ENCODE measurements at regions not wholly inside any gene's neighbourhood (a gene's known extent, or its start where the extent isn't known, plus 50 kb on each side); places are given as distances from the start of the nearest gene placed in this dataset.

DNA sequence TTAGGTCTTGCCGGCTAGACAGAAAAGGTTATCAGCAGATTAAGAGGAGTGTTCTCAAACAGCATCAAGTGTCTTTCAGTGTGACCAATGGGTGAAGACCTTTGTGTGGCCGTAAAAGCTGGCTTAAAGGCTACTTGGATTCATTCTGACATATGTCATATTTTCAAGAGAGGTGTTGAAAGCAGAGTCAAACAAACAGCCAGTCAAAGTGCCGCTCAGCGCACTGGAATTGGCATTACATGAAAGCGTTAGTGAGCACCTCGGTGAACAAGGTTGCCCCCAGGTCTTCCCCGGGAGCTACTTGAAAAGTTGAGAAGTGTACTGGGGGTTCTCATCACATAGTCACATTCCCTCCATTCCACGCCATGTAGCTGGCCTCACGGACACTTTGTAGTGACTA, 148.9 kb downstream of the SOX3 start:
- POLR2A ChIA-PET: no interaction called here
- Mint-ChIP-seq H3K4me3 (no peak overlapping the region), H3K9me3 (no peaks in the 10 kb centered on the region), H3K27me3 (ENCODE audit: low read depth) (peaks cover 71% of the 10 kb centered on the region), H3K36me3 (0 out of 2 replicates have a peak, but pooled peaks cover 3% of the 10 kb centered on the region), H3K4me1 (peaks cover 31% of the 10 kb centered on the region), H3K27ac (no peak overlapping the region)
- TF ChIP-seq SP1 (CRISPR knock-in tag; conservative IDR thresholded peaks at IDR 0.05) (no peak), NR3C1 (CRISPR knock-in tag; conservative IDR thresholded peaks at IDR 0.05; ENCODE audit: low read depth) (no peak), ZNF532 (CRISPR knock-in tag; IDR thresholded peaks at IDR 0.05; ENCODE audit: borderline replicate concordance) (no peak), E2F5 (CRISPR knock-in tag; IDR thresholded peaks at IDR 0.05) (no peak), E2F1 (CRISPR knock-in tag; IDR thresholded peaks at IDR 0.05) (no peak), OVOL2 (CRISPR knock-in tag; IDR thresholded peaks at IDR 0.05; ENCODE audit: borderline replicate concordance) (no peak), ZNF219 (CRISPR knock-in tag; IDR thresholded peaks at IDR 0.05; ENCODE audit: borderline replicate concordance) (no peak), KAT7 (CRISPR knock-in tag; IDR thresholded peaks at IDR 0.05; ENCODE audit: borderline replicate concordance) (no peak)
- TF ChIP-seq, protein P1, sequence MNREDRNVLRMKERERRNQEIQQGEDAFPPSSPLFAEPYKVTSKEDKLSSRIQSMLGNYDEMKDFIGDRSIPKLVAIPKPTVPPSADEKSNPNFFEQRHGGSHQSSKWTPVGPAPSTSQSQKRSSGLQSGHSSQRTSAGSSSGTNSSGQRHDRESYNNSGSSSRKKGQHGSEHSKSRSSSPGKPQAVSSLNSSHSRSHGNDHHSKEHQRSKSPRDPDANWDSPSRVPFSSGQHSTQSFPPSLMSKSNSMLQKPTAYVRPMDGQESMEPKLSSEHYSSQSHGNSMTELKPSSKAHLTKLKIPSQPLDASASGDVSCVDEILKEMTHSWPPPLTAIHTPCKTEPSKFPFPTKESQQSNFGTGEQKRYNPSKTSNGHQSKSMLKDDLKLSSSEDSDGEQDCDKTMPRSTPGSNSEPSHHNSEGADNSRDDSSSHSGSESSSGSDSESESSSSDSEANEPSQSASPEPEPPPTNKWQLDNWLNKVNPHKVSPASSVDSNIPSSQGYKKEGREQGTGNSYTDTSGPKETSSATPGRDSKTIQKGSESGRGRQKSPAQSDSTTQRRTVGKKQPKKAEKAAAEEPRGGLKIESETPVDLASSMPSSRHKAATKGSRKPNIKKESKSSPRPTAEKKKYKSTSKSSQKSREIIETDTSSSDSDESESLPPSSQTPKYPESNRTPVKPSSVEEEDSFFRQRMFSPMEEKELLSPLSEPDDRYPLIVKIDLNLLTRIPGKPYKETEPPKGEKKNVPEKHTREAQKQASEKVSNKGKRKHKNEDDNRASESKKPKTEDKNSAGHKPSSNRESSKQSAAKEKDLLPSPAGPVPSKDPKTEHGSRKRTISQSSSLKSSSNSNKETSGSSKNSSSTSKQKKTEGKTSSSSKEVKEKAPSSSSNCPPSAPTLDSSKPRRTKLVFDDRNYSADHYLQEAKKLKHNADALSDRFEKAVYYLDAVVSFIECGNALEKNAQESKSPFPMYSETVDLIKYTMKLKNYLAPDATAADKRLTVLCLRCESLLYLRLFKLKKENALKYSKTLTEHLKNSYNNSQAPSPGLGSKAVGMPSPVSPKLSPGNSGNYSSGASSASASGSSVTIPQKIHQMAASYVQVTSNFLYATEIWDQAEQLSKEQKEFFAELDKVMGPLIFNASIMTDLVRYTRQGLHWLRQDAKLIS (CRISPR knock-in tag; IDR thresholded peaks at IDR 0.05; ENCODE audit: borderline replicate concordance): no peak
- TF ChIP-seq, protein P2, sequence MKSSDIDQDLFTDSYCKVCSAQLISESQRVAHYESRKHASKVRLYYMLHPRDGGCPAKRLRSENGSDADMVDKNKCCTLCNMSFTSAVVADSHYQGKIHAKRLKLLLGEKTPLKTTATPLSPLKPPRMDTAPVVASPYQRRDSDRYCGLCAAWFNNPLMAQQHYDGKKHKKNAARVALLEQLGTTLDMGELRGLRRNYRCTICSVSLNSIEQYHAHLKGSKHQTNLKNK (CRISPR knock-in tag; IDR thresholded peaks at IDR 0.05): no peak
- CTCF ChIA-PET: interaction anchor here (1.2 kb wide), 1 partner anchor 152 kb away, joined by 4 read pairs; no protein-coding TSS in a partner anchor
- no peak for ATAC-seq
- DNase-seq (ENCODE audit: low spot score): no peak

DNA sequence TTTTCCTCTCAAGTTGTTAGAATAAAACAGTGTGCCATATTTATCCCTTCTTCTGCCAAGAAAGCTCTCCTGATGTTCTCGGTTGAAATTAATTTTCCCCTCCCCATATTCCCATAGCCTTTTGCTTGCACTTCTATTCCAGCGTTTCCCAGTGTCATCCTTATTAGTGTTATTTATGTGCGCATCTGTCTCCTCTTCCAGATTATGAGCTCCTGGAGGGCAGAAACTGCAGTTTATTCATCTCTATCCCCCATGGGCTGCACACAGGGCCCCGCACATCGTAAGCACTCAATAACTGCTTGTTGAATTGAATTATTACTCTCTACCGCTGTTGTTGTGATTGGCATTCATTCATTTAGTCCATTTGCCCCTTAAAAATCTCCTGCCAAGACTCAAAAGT, 149.4 kb downstream of the SOX3 start:
- peaks cover 26% of the 10 kb centered on the region for H3K4me1 Mint-ChIP-seq
- no peak overlapping the region for H3K4me3 Mint-ChIP-seq
- H3K9me3 Mint-ChIP-seq: no peaks in the 10 kb centered on the region
- ATAC-seq: no peak
- no peak overlapping the region for H3K27ac Mint-ChIP-seq
- DNase-seq (ENCODE audit: low spot score): no peak
- ChIA-PET CTCF (interaction anchor here (1.1 to 1.2 kb wide), 2 partner anchors 150 to 152 kb away, joined by 3 to 4 read pairs; partner anchors contain the start of gene SOX3), POLR2A (no interaction called here)
- 0 out of 2 replicates have a peak, but pooled peaks cover 3% of the 10 kb centered on the region for H3K36me3 Mint-ChIP-seq
- TF ChIP-seq USF2 (CRISPR knock-in tag; IDR thresholded peaks at IDR 0.05): no peak
- peaks cover 72% of the 10 kb centered on the region for H3K27me3 Mint-ChIP-seq (ENCODE audit: low read depth)

Measured in WTC11 (cell line).